ENCODE measurements at regions not wholly inside any gene's neighbourhood (a gene's known extent, or its start where the extent isn't known, plus 50 kb on each side); places are given as distances from the start of the nearest gene placed in this dataset.

DNA sequence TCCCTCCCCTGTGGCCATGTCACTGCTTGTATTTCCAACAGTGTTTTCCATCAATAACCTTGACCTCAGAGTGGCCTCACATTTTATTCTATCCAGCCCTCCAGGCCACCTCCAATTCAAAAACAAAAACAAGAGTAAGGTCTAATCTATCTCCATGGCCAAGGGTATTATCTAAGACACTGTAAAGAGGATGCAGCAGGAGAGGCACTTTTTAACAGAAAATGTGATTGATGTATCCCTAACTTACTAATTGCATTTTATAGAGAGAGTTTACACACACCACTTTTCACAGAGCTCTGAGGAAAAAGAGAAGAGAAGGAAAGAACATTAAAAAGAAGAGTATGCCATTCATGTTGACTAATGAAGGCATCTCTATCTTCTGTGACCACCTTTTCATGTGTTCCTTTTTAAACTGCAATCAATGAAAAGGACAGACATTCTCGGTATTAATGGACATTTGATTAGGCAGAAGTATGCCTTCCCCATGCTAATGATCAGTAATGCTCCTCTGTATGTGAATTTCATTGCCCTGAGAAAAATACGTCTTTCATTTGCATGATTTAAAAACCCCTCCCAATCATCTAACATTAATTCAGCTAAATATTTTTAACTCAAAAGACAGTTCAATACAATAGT is 653.3 kb upstream of the POU3F3 start:
- no peak for TF ChIP-seq POLR2A (IDR thresholded peaks at IDR 0.05)
- TF ChIP-seq, protein P1, sequence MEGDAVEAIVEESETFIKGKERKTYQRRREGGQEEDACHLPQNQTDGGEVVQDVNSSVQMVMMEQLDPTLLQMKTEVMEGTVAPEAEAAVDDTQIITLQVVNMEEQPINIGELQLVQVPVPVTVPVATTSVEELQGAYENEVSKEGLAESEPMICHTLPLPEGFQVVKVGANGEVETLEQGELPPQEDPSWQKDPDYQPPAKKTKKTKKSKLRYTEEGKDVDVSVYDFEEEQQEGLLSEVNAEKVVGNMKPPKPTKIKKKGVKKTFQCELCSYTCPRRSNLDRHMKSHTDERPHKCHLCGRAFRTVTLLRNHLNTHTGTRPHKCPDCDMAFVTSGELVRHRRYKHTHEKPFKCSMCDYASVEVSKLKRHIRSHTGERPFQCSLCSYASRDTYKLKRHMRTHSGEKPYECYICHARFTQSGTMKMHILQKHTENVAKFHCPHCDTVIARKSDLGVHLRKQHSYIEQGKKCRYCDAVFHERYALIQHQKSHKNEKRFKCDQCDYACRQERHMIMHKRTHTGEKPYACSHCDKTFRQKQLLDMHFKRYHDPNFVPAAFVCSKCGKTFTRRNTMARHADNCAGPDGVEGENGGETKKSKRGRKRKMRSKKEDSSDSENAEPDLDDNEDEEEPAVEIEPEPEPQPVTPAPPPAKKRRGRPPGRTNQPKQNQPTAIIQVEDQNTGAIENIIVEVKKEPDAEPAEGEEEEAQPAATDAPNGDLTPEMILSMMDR (IDR thresholded peaks at IDR 0.05) = no peak
